ENCODE measurements at regions not wholly inside any gene's neighbourhood (a gene's known extent, or its start where the extent isn't known, plus 50 kb on each side); places are given as distances from the start of the nearest gene placed in this dataset.

DNA sequence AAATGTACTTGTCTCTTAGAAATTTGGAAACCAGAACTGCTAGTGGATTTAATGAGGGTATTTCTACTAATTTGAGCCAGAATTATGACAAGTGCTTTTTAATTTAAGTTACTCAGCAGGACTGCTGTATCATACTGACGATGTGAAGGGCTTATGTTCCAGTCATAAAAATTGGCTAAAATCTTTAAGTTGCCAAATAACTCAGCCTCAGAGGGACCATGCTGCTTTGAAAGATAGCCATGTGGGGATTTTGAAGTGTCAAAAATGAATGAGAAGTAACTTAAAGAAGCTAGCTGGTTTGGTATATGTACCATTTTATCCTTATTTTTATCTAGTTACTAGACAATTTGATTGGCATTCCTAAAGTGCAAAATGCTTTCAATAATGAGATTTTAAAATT, 545.0 kb downstream of the DIPK2A start:
- no peak for DNase-seq (ENCODE audit: low spot score in 2 of 2)
- TF ChIP-seq, protein P1, sequence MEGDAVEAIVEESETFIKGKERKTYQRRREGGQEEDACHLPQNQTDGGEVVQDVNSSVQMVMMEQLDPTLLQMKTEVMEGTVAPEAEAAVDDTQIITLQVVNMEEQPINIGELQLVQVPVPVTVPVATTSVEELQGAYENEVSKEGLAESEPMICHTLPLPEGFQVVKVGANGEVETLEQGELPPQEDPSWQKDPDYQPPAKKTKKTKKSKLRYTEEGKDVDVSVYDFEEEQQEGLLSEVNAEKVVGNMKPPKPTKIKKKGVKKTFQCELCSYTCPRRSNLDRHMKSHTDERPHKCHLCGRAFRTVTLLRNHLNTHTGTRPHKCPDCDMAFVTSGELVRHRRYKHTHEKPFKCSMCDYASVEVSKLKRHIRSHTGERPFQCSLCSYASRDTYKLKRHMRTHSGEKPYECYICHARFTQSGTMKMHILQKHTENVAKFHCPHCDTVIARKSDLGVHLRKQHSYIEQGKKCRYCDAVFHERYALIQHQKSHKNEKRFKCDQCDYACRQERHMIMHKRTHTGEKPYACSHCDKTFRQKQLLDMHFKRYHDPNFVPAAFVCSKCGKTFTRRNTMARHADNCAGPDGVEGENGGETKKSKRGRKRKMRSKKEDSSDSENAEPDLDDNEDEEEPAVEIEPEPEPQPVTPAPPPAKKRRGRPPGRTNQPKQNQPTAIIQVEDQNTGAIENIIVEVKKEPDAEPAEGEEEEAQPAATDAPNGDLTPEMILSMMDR (IDR thresholded peaks at IDR 0.05): no peak
- TF ChIP-seq POLR2A (IDR thresholded peaks at IDR 0.05): no peak
- H3K4me3 ChIP-seq (ENCODE audit: low read depth, poor library complexity, severe bottlenecking): no peak overlapping the region
- 50 to 70% methylated on average over 1 of the region's 1 CpG for WGBS, 2 donors
- intact Hi-C loops (cut with DNase I; ENCODE audit: low total_unique reads): no loop called here

DNA sequence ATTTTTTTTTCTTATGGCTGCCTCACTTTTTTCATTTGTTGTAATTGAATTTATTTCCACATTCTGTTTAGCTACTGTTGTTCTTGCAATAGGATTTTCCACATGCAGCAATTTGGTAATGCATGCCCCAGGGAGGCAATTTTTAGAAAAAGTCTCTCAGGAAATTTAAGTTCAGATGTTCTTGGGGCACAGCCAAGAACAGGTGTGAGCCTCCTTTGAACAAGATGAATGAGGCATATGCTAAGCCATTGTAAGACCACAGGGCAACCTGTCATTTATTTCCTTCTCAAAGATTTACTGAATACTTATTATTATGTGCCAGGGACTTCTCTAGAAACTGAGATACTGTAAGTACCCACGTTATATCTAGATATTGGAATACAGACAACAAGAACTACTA, 549.5 kb downstream of the DIPK2A start:
- intact Hi-C loops (cut with DNase I; ENCODE audit: low total_unique reads): no loop called here
- no peak for TF ChIP-seq POLR2A (IDR thresholded peaks at IDR 0.05)
- TF ChIP-seq, protein P1 (IDR thresholded peaks at IDR 0.05): no peak
- DNase-seq (ENCODE audit: low spot score in 2 of 2): no peak
- 25 to 34% methylated on average over 1 of the region's 1 CpG for WGBS, 2 donors
- no peak overlapping the region for H3K4me3 ChIP-seq (ENCODE audit: low read depth, poor library complexity, severe bottlenecking)

DNA sequence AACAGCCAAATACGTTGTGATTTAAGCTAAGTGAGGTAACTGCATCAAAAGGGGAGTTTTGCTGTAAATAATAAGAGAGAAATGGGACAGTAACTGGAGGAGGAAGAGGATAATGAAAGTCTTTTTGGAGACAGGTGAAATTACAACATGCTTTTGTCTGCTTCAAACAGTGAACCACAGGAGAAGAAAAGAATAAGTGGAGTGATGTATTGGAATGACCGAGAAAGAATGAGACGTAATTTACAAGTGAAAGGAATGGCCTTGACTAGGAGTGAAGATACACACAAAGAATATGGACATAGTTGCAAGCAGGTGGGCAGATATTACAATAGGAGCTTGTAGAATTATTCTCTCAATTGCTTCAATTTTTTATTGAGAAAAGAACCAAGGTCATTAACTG, 550.8 kb downstream of the DIPK2A start:
- TF ChIP-seq, protein P1 (IDR thresholded peaks at IDR 0.05): no peak
- TF ChIP-seq POLR2A (IDR thresholded peaks at IDR 0.05): no peak
- intact Hi-C loops (cut with DNase I; ENCODE audit: low total_unique reads): no loop called here
- no peak overlapping the region for H3K4me3 ChIP-seq (ENCODE audit: low read depth, poor library complexity, severe bottlenecking)
- no peak for DNase-seq (ENCODE audit: low spot score in 2 of 2)
- WGBS, 2 donors: 76 to 84% methylated on average over 3 of the region's 3 CpGs

DNA sequence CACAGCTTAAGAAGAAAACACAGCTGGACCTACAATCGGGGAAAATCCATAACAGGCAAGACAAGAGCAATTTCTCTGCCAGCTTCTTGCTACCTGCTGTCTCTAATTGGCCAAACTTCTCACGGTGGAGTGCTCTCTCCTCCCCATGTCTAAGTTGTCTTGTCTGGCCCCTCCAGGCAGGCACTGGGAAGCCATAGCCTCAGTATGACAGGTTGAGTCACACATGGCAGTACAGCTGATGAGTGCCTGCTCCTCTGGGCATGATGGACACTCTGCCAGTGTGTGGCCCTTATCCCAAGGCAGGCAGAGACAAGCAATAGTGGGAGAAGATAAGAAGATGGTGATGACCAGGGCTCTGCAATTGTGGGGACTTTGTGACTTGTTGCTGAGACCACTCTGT, 551.8 kb downstream of the DIPK2A start:
- H3K4me3 ChIP-seq (ENCODE audit: low read depth, poor library complexity, severe bottlenecking): no peak overlapping the region
- WGBS, 2 donors: 64 to 81% methylated on average over 2 of the region's 2 CpGs
- intact Hi-C loops (cut with DNase I; ENCODE audit: low total_unique reads): no loop called here
- no peak for DNase-seq (ENCODE audit: low spot score in 2 of 2)
- TF ChIP-seq, protein P1 (IDR thresholded peaks at IDR 0.05): no peak
- no peak for TF ChIP-seq POLR2A (IDR thresholded peaks at IDR 0.05)

DNA sequence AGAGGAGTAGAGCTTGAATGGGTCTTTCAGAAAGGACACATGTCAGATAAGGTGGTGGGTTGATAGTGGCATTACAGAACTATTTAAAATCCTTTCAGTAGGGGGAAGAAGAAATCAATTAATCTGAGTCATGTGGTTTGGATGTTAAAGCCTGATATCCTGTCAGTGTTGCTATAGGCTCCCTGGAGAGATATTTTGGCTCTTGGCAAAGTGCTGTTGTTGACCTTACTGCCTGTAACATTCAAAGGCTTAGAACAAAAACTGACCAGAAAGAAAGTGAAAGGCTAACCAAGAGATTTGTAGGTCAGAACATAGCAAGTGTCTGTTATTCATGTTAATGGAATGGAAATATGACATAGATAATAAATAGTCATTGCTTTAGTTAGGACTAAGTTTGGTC, 552.9 kb downstream of the DIPK2A start:
- no peak for DNase-seq (ENCODE audit: low spot score in 2 of 2)
- intact Hi-C loops (cut with DNase I; ENCODE audit: low total_unique reads): no loop called here
- TF ChIP-seq, protein P1 (IDR thresholded peaks at IDR 0.05): no peak
- no peak for TF ChIP-seq POLR2A (IDR thresholded peaks at IDR 0.05)
- H3K4me3 ChIP-seq (ENCODE audit: low read depth, poor library complexity, severe bottlenecking): no peak overlapping the region

DNA sequence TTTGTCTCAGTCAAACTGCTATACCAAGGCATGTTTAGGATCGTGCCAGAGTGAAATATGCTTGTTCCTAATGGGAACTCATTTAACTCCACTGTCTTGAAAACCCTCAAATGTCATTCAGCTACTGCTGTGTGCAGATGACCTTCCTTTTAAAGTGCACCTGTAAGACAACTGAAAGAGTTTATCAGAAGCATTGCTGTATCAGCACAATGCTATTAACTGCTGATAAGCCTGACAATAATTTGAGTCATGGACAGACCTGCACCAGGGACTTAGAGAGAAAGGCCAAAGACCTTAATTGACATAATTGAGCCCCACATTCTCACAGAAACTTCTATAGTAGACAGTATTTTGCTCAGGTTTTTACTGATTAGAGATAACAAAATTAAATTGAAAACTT, 557.9 kb downstream of the DIPK2A start:
- WGBS, 2 donors: 77 to 91% methylated on average over 1 of the region's 1 CpG
- no peak for TF ChIP-seq POLR2A (IDR thresholded peaks at IDR 0.05)
- TF ChIP-seq, protein P1 (IDR thresholded peaks at IDR 0.05): no peak
- H3K4me3 ChIP-seq (ENCODE audit: low read depth, poor library complexity, severe bottlenecking): no peak overlapping the region
- no peak for DNase-seq (ENCODE audit: low spot score in 2 of 2)
- intact Hi-C loops (cut with DNase I; ENCODE audit: low total_unique reads): no loop called here

All from lower leg skin (tissue), 4 donors.